ENCODE measurements at regions not wholly inside any gene's neighbourhood (a gene's known extent, or its start where the extent isn't known, plus 50 kb on each side); places are given as distances from the start of the nearest gene placed in this dataset.

DNA sequence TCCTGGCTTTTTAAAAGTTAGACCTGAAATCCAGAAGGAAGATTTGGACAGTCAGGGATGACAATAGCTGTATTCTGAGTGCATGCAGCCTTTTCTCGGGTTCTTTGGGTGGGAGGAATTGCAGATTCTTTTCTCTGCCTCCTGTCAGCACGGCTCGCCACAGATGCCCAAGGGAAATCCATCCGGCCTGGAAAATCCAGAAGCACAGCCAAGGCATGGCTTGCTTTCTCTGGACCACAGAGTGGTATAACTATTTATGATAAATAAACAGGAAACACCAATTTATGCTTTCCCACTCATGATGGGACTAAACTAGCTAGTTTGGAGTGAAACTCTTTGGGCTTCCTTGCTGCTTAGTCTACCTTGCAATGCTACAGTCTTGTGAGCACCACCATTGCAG is 59.1 kb downstream of the C9orf152 start:
- no peak for DNase-seq (ENCODE audit: insufficient read length)

More for the DNA sequence above, 59.1 kb downstream of the C9orf152 start:
- FAIRE-seq, result no peak
- no peak for TF ChIP-seq TAF1 (IDR thresholded peaks at IDR 0.05; ENCODE audit: borderline replicate concordance, low read depth, low read length)

Data from GM12892 (cell line).